GM12864 (cell line): ENCODE measurements at regions not wholly inside any gene's neighbourhood (a gene's known extent, or its start where the extent isn't known, plus 50 kb on each side); places are given as distances from the start of the nearest gene placed in this dataset.

Experiments
- DNase-seq: peaks from one replicate; pipeline ENCODE4 v3.0.0-alpha.2; 2011; ENCODE audit warnings: low read depth
- H3K4me3 ChIP-seq: 2 replicates; pipeline ENCODE4 v1.5.1; 2011; ENCODE audit warnings: mild to moderate bottlenecking, low read depth, low read length, control low read depth
- TF ChIP-seq, protein P1 (sequence below): IDR thresholded peaks from 2 replicates; pipeline ENCODE4 v1.5.1; 2011; ENCODE audit warnings: low read depth, mild to moderate bottlenecking, moderate library complexity, low read length, control low read depth, inconsistent platforms; ENCODE audit errors: missing control alignments

- no peak for DNase-seq
- H3K4me3 ChIP-seq, result no peak overlapping the region
- TF ChIP-seq, protein P1, sequence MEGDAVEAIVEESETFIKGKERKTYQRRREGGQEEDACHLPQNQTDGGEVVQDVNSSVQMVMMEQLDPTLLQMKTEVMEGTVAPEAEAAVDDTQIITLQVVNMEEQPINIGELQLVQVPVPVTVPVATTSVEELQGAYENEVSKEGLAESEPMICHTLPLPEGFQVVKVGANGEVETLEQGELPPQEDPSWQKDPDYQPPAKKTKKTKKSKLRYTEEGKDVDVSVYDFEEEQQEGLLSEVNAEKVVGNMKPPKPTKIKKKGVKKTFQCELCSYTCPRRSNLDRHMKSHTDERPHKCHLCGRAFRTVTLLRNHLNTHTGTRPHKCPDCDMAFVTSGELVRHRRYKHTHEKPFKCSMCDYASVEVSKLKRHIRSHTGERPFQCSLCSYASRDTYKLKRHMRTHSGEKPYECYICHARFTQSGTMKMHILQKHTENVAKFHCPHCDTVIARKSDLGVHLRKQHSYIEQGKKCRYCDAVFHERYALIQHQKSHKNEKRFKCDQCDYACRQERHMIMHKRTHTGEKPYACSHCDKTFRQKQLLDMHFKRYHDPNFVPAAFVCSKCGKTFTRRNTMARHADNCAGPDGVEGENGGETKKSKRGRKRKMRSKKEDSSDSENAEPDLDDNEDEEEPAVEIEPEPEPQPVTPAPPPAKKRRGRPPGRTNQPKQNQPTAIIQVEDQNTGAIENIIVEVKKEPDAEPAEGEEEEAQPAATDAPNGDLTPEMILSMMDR, result no peak
Observed at GRCh38 chr7:28360739-28361138, 51.6 kb upstream of the CREB5 start.

DNA sequence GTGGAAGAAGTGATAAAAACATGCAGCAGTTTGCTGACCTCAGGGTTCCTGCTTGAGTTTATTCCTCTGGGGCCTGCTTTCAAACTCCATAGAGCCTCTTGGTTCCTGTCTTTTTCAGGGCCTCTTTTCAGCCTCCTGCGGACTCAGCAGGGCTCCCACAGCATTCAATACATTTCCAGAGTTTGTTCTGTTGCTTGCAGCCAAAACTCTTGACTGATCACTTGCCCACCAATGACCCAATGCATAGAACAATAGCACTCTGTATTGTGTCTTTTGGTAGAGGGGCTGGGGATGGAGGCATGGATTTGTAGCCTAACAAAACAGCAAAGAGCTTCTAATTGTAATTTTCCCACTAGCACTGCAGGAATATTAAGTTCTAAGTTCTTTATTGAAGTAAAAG lies 50.8 kb upstream of the CREB5 start:
- no peak for DNase-seq
- H3K4me3 ChIP-seq, result no peak overlapping the region
- TF ChIP-seq, protein P1, result no peak

DNA sequence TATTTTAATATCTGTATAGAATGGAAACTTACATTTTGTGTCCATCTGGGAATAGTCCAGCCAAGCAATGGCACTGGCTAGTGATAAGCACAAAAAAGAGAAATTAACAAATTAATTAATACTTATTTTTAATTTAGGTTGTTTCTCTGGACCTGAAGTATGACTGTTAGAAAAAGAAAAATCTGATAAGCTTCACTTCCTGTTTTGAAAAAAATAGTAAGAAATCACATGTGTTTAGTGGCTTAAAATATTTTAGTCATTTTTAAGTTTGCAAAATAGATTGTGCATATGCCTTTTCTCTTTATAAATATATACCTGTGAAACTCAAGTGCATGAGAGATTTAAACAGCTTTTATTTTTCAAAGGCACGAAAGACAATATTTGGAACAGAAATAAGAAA lies 50.1 kb upstream of the CREB5 start:
- DNase-seq, result no peak

More for the DNA sequence above, 50.1 kb upstream of the CREB5 start:
- TF ChIP-seq, protein P1, result no peak
- H3K4me3 ChIP-seq, result no peak overlapping the region
